ENCODE measurements at regions not wholly inside any gene's neighbourhood (a gene's known extent, or its start where the extent isn't known, plus 50 kb on each side); places are given as distances from the start of the nearest gene placed in this dataset.

DNA sequence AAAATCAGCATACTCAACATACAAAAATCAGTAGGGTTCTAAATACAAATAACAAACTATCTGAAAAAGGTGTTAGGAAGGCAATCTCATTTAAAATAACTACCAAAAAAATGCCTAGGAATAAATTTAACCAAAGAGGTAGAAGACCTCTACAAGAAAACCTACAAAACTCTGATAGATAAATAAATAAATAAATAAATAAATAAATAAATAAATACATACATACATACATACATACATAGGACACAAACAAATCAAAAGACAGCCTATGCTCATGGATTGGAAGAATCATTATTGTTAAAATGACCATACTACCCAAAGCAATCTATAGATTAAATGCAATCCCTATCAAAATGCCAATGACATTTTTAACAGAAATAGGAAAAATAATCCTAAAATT is 194.7 kb downstream of the BARHL2 start:
- Histone ChIP-seq H2BK120ac (ENCODE audit: low read depth, low read length) (no peak overlapping the region), H3K27ac (replicated peaks; ENCODE audit: low read length) (no peak overlapping the region), H2BK15ac (ENCODE audit: low read length) (no peak overlapping the region), H3K4me3 (ENCODE audit: low read length in 2 of 2) (no peak overlapping the region), H4K91ac (ENCODE audit: low read depth, low read length, poor library complexity) (no peak overlapping the region), H4K8ac (ENCODE audit: low read depth, low read length) (no peak overlapping the region), H3K9me3 (replicated peaks in 1 of 2; ENCODE audit: control insufficient read depth in 2 of 2, insufficient read depth in 1 of 2, low read depth in 1 of 2, low read length in 2 of 2) (no peaks in the 10 kb centered on the region), H2AFZ (ENCODE audit: low read length) (no peak overlapping the region), H3K36me3 (replicated peaks in 1 of 2; ENCODE audit: control insufficient read depth in 2 of 2, insufficient read depth in 2 of 2, low read length in 2 of 2) (no peaks in the 10 kb centered on the region), H3K14ac (ENCODE audit: low read length) (no peak overlapping the region), H3K79me1 (ENCODE audit: low read depth, low read length) (no peaks in the 10 kb centered on the region), H2BK5ac (ENCODE audit: low read length) (no peak overlapping the region), H3K4ac (ENCODE audit: low read length) (no peak overlapping the region), H3K9ac (ENCODE audit: low read depth, low read length, poor library complexity) (no peak overlapping the region), H2BK12ac (ENCODE audit: low read length) (no peak overlapping the region), H3K18ac (ENCODE audit: low read length) (no peak overlapping the region), H3K27me3 (ENCODE audit: control insufficient read depth in 3 of 3, insufficient read depth in 3 of 3, low read depth in 1 of 3, low read length in 3 of 3) (no peaks in the 10 kb centered on the region), H3K23ac (ENCODE audit: low read depth, low read length, poor library complexity) (no peak overlapping the region), H3K4me2 (ENCODE audit: insufficient read depth, low read length, poor library complexity, severe bottlenecking) (no peak overlapping the region), H3K4me1 (ENCODE audit: control insufficient read depth in 2 of 2, insufficient read depth in 1 of 2, low read depth in 1 of 2, low read length in 2 of 2) (no peaks in the 10 kb centered on the region), H2AK5ac (ENCODE audit: low read depth, low read length) (no peak overlapping the region)
- DNase-seq (ENCODE audit: low spot score): no peak

- Histone ChIP-seq H3K18ac (ENCODE audit: low read length) (no peak overlapping the region), H2BK15ac (ENCODE audit: low read length) (no peak overlapping the region), H3K36me3 (replicated peaks in 1 of 2; ENCODE audit: control insufficient read depth in 2 of 2, insufficient read depth in 2 of 2, low read length in 2 of 2) (no peaks in the 10 kb centered on the region), H3K4ac (ENCODE audit: low read length) (no peak overlapping the region), H4K91ac (ENCODE audit: low read depth, low read length, poor library complexity) (no peak overlapping the region), H3K4me2 (ENCODE audit: insufficient read depth, low read length, poor library complexity, severe bottlenecking) (no peak overlapping the region), H3K27me3 (ENCODE audit: control insufficient read depth in 3 of 3, insufficient read depth in 3 of 3, low read depth in 1 of 3, low read length in 3 of 3) (no peaks in the 10 kb centered on the region), H3K14ac (ENCODE audit: low read length) (no peak overlapping the region), H2BK5ac (ENCODE audit: low read length) (no peak overlapping the region), H3K9me3 (replicated peaks in 1 of 2; ENCODE audit: control insufficient read depth in 2 of 2, insufficient read depth in 1 of 2, low read depth in 1 of 2, low read length in 2 of 2) (no peaks in the 10 kb centered on the region), H3K27ac (replicated peaks; ENCODE audit: low read length) (no peak overlapping the region), H4K8ac (ENCODE audit: low read depth, low read length) (no peak overlapping the region), H3K79me1 (ENCODE audit: low read depth, low read length) (no peaks in the 10 kb centered on the region), H2AK5ac (ENCODE audit: low read depth, low read length) (no peak overlapping the region), H3K4me3 (ENCODE audit: low read length in 2 of 2) (no peak overlapping the region), H3K9ac (ENCODE audit: low read depth, low read length, poor library complexity) (no peak overlapping the region), H2BK12ac (ENCODE audit: low read length) (no peak overlapping the region), H3K23ac (ENCODE audit: low read depth, low read length, poor library complexity) (no peak overlapping the region), H3K4me1 (ENCODE audit: control insufficient read depth in 2 of 2, insufficient read depth in 1 of 2, low read depth in 1 of 2, low read length in 2 of 2) (no peaks in the 10 kb centered on the region), H2AFZ (ENCODE audit: low read length) (no peak overlapping the region), H2BK120ac (ENCODE audit: low read depth, low read length) (no peak overlapping the region)
- WGBS, 2 donors (ENCODE audit: extremely low coverage in 2 of 2, insufficient read length in 2 of 2, insufficient replicate concordance in 1 of 2): no CpG with 5 or more reads among the region's 5 CpGs
- DNase-seq (ENCODE audit: low spot score): no peak
These were observed 203.1 kb downstream of the BARHL2 start for GRCh38 chr1:90513956-90514355.

DNA sequence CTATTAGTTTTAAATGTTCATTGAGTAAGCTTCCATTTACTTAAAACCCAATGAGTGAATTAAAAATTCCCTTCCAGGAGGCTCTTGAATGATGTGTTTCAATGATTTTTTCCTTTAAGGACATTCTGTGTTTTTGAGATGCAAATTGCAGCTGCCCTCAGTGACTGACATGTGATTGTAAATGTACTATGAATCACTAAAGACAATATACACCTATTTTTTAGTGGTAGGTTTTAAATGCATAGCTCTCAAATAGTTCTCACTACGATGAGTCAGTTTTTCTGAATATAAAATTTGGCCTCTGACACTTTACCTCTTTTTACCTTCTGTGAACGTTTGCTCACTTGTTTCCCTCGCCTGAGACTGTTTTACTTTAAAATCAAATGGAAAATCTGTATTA is 204.7 kb downstream of the BARHL2 start:
- Histone ChIP-seq H3K23ac (ENCODE audit: low read depth, low read length, poor library complexity) (no peak overlapping the region), H3K9me3 (replicated peaks in 1 of 2; ENCODE audit: control insufficient read depth in 2 of 2, insufficient read depth in 1 of 2, low read depth in 1 of 2, low read length in 2 of 2) (no peaks in the 10 kb centered on the region), H2BK120ac (ENCODE audit: low read depth, low read length) (no peak overlapping the region), H2BK12ac (ENCODE audit: low read length) (no peak overlapping the region), H3K18ac (ENCODE audit: low read length) (no peak overlapping the region), H2BK15ac (ENCODE audit: low read length) (no peak overlapping the region), H3K9ac (ENCODE audit: low read depth, low read length, poor library complexity) (no peak overlapping the region), H2BK5ac (ENCODE audit: low read length) (no peak overlapping the region), H3K27me3 (ENCODE audit: control insufficient read depth in 3 of 3, insufficient read depth in 3 of 3, low read depth in 1 of 3, low read length in 3 of 3) (peaks cover 0 to 2% (median 0%) of the 10 kb centered on the region in 3 experiments), H3K27ac (replicated peaks; ENCODE audit: low read length) (no peak overlapping the region), H3K36me3 (replicated peaks in 1 of 2; ENCODE audit: control insufficient read depth in 2 of 2, insufficient read depth in 2 of 2, low read length in 2 of 2) (no peaks in the 10 kb centered on the region), H4K91ac (ENCODE audit: low read depth, low read length, poor library complexity) (no peak overlapping the region), H3K79me1 (ENCODE audit: low read depth, low read length) (no peaks in the 10 kb centered on the region), H3K4me2 (ENCODE audit: insufficient read depth, low read length, poor library complexity, severe bottlenecking) (no peak overlapping the region), H4K8ac (ENCODE audit: low read depth, low read length) (no peak overlapping the region), H2AFZ (ENCODE audit: low read length) (no peak overlapping the region), H3K4ac (ENCODE audit: low read length) (no peak overlapping the region), H3K4me3 (ENCODE audit: low read length in 2 of 2) (no peak overlapping the region), H3K4me1 (ENCODE audit: control insufficient read depth in 2 of 2, insufficient read depth in 1 of 2, low read depth in 1 of 2, low read length in 2 of 2) (no peaks in the 10 kb centered on the region), H3K14ac (ENCODE audit: low read length) (no peak overlapping the region), H2AK5ac (ENCODE audit: low read depth, low read length) (no peak overlapping the region)
- DNase-seq (ENCODE audit: low spot score): no peak
- no CpG with 5 or more reads among the region's 3 CpGs for WGBS, 2 donors (ENCODE audit: extremely low coverage in 2 of 2, insufficient read length in 2 of 2, insufficient replicate concordance in 1 of 2)

DNA sequence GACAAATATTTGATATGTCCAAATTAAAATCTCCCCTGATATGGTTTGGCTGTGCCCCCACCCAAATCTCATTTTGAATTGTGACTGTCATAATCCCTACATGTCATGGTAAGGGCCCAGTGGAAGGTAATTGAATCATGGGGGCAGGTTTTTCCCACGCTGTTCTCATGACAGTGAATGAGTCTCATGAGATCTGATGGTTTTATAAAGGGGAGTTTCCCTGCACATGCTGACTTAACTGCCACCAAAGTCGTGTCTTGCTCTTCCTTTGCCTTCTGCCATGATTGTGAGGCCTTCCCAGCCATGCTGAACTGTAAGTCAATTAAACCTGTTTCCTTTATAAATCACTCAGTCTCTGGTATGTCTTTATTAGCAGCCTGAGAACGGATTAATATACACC is 207.0 kb downstream of the BARHL2 start:
- no peak overlapping the region for H2AK5ac ChIP-seq (ENCODE audit: low read depth, low read length)
- H3K79me1 ChIP-seq (ENCODE audit: low read depth, low read length): no peaks in the 10 kb centered on the region
- WGBS, 2 donors (ENCODE audit: extremely low coverage in 2 of 2, insufficient read length in 2 of 2, insufficient replicate concordance in 1 of 2): no CpG with 5 or more reads among the region's 3 CpGs
- H4K8ac ChIP-seq (ENCODE audit: low read depth, low read length): no peak overlapping the region
- H3K27ac ChIP-seq (replicated peaks; ENCODE audit: low read length): no peak overlapping the region
- H3K23ac ChIP-seq (ENCODE audit: low read depth, low read length, poor library complexity): no peak overlapping the region
- no peak overlapping the region for H2BK5ac ChIP-seq (ENCODE audit: low read length)
- no peak overlapping the region for H3K4ac ChIP-seq (ENCODE audit: low read length)
- no peak overlapping the region for H3K4me3 ChIP-seq (ENCODE audit: low read length in 2 of 2)
- H2BK12ac ChIP-seq (ENCODE audit: low read length): no peak overlapping the region
- no peak overlapping the region for H4K91ac ChIP-seq (ENCODE audit: low read depth, low read length, poor library complexity)
- H3K4me2 ChIP-seq (ENCODE audit: insufficient read depth, low read length, poor library complexity, severe bottlenecking): no peak overlapping the region
- no peak overlapping the region for H3K9ac ChIP-seq (ENCODE audit: low read depth, low read length, poor library complexity)
- no peak overlapping the region for H2BK15ac ChIP-seq (ENCODE audit: low read length)
- no peak overlapping the region for H3K18ac ChIP-seq (ENCODE audit: low read length)
- H3K36me3 ChIP-seq (replicated peaks in 1 of 2; ENCODE audit: control insufficient read depth in 2 of 2, insufficient read depth in 2 of 2, low read length in 2 of 2): no peaks in the 10 kb centered on the region
- H3K27me3 ChIP-seq (ENCODE audit: control insufficient read depth in 3 of 3, insufficient read depth in 3 of 3, low read depth in 1 of 3, low read length in 3 of 3): peaks cover 0 to 7% (median 0%) of the 10 kb centered on the region in 3 experiments
- DNase-seq (ENCODE audit: low spot score): no peak
- no peak overlapping the region for H2AFZ ChIP-seq (ENCODE audit: low read length)
- no peaks in the 10 kb centered on the region for H3K4me1 ChIP-seq (ENCODE audit: control insufficient read depth in 2 of 2, insufficient read depth in 1 of 2, low read depth in 1 of 2, low read length in 2 of 2)
- H3K9me3 ChIP-seq (replicated peaks in 1 of 2; ENCODE audit: control insufficient read depth in 2 of 2, insufficient read depth in 1 of 2, low read depth in 1 of 2, low read length in 2 of 2): no peaks in the 10 kb centered on the region
- no peak overlapping the region for H3K14ac ChIP-seq (ENCODE audit: low read length)
- H2BK120ac ChIP-seq (ENCODE audit: low read depth, low read length): no peak overlapping the region
